SK-N-SH (cell line): ENCODE measurements at regions not wholly inside any gene's neighbourhood (a gene's known extent, or its start where the extent isn't known, plus 50 kb on each side); places are given as distances from the start of the nearest gene placed in this dataset.

ENCODE experiments used
- CTCF ChIA-PET: fragments of 300-600, 350-600 bp; formaldehyde crosslinking; extraction: SDS; loops from one replicate; lab custom pipeline; 2021; lab: Yijun Ruan, JAX
- POLR2A ChIA-PET: fragments of 350-600 bp; sonication (Branson Sonifier 250); formaldehyde crosslinking; extraction: SDS; loops from one replicate; lab custom pipeline; 2020; ENCODE audit warnings: antibody characterized with exemption, inconsistent platforms; lab: Yijun Ruan, JAX
- DNase-seq: peaks from one replicate; pipeline ENCODE4 v3.0.0; 2012
- H2AFZ ChIP-seq: fragments of 200-600 bp; sonication (generic); 2 replicates; pipeline ENCODE4 v1.8.1; 2016; ENCODE audit warnings: antibody characterized with exemption, mild to moderate bottlenecking, low read depth
- H3F3A ChIP-seq: fragments of 200-600 bp; sonication (generic); replicated peaks from 2 replicates; pipeline ENCODE3; 2016; ENCODE audit warnings: antibody characterized with exemption, mild to moderate bottlenecking; ENCODE audit not compliant: insufficient read depth
- H3K27ac ChIP-seq, 2 experiments: fragments of 200-500 bp in 1 of 2; fragments of 200-600 bp in 1 of 2; sonication (Bioruptor generic) in 1 of 2; sonication (generic), shearing (Covaris generic) in 1 of 2; 2 replicates each; pipeline versions ENCODE4 v1.5.1 to v1.6.1; 2014 to 2016; ENCODE audit warnings: low read depth in 2 of 2, inconsistent platforms in 1 of 2, low read length in 1 of 2, mild to moderate bottlenecking in 1 of 2, mixed read lengths in 1 of 2
- H3K27me3 ChIP-seq: fragments of 200-600 bp; sonication (generic), shearing (Covaris generic); 2 replicates; pipeline ENCODE4 v1.6.1; 2016; ENCODE audit warnings: mixed run types; ENCODE audit not compliant: insufficient read depth
- H3K36me3 ChIP-seq, 2 experiments: fragments of 200-500 bp in 1 of 2; fragments of 200-600 bp in 1 of 2; sonication (Bioruptor generic) in 1 of 2; sonication (generic) in 1 of 2; replicated peaks in 1 of 2; 2 replicates each; pipeline versions ENCODE3 to v1.5.1; 2014 to 2016; ENCODE audit warnings: low read length in 1 of 2, mild to moderate bottlenecking in 1 of 2; ENCODE audit not compliant: insufficient read depth in 2 of 2, control insufficient read depth in 1 of 2
- H3K4me1 ChIP-seq, 2 experiments: fragments of 200-500 bp in 1 of 2; fragments of 200-600 bp in 1 of 2; sonication (Bioruptor generic) in 1 of 2; sonication (generic), shearing (Covaris generic) in 1 of 2; 2 replicates each; pipeline versions ENCODE4 v1.5.1 to v1.6.1; 2014 to 2016; ENCODE audit warnings: low read depth in 1 of 2, low read length in 1 of 2, mixed run types in 1 of 2; ENCODE audit not compliant: insufficient read depth in 2 of 2, control insufficient read depth in 1 of 2
- H3K4me2 ChIP-seq: fragments of 200-600 bp; sonication (generic), shearing (Covaris generic); 2 replicates; pipeline ENCODE4 v1.6.1; 2017; ENCODE audit warnings: mixed run types
- H3K4me3 ChIP-seq, 2 experiments: fragments of 200-500 bp in 1 of 2; fragments of 200-600 bp in 1 of 2; sonication (Bioruptor generic) in 1 of 2; sonication (generic), shearing (Covaris generic) in 1 of 2; 2 replicates each; pipeline versions ENCODE4 v1.5.1 to v1.8.1; 2014 to 2016; ENCODE audit warnings: low read depth in 2 of 2, inconsistent platforms in 1 of 2, low read length in 1 of 2, mild to moderate bottlenecking in 1 of 2, mixed read lengths in 1 of 2, moderate library complexity in 1 of 2
- H3K79me2 ChIP-seq: fragments of 200-600 bp; sonication (generic); 2 replicates; pipeline ENCODE4 v1.8.1; 2017; ENCODE audit warnings: mild to moderate bottlenecking; ENCODE audit not compliant: insufficient read depth
- H3K9ac ChIP-seq: fragments of 200-600 bp; sonication (generic); 2 replicates; pipeline ENCODE4 v1.6.1; 2017; ENCODE audit warnings: mixed run types
- H3K9me2 ChIP-seq: fragments of 200-600 bp; sonication (generic); 2 replicates; pipeline ENCODE4 v1.6.1; 2017; ENCODE audit warnings: mixed run types
- H3K9me3 ChIP-seq: fragments of 200-600 bp; sonication (generic); 2 replicates; pipeline ENCODE4 v1.6.1; 2017; ENCODE audit warnings: mixed run types, mild to moderate bottlenecking, moderate library complexity
- H4K20me1 ChIP-seq: fragments of 200-600 bp; sonication (generic); 2 replicates; pipeline ENCODE4 v1.6.1; 2017; ENCODE audit warnings: mild to moderate bottlenecking, mixed run types; ENCODE audit not compliant: insufficient read depth
- CHD2 ChIP-seq: fragments of 150-350 bp; IDR thresholded peaks from 2 replicates; pipeline ENCODE4 v1.6.1; 2018; ENCODE audit warnings: low read length; ENCODE audit not compliant: partially characterized antibody
- ELF1 ChIP-seq: IDR thresholded peaks from 2 replicates; pipeline ENCODE4 v1.4.0; 2012
- FOSL2 ChIP-seq: IDR thresholded peaks from 2 replicates; pipeline ENCODE4 v1.4.0; 2012; ENCODE audit warnings: low read depth, mild to moderate bottlenecking, moderate library complexity, borderline replicate concordance
- FOXM1 ChIP-seq: IDR thresholded peaks from 2 replicates; pipeline ENCODE4 v1.4.0; 2012; ENCODE audit warnings: low read depth, mild to moderate bottlenecking
- GABPA ChIP-seq: IDR thresholded peaks from 2 replicates; pipeline ENCODE4 v1.4.0; 2012; ENCODE audit warnings: low read depth, mild to moderate bottlenecking
- GATA2 ChIP-seq: sonication (generic); formaldehyde crosslinking; IDR thresholded peaks from 2 replicates; pipeline ENCODE4 v1.5.0; 2020; ENCODE audit warnings: mild to moderate bottlenecking, missing genetic modification reagents
- JUND ChIP-seq: IDR thresholded peaks from 2 replicates; pipeline ENCODE4 v1.4.0; 2012
- MAX ChIP-seq: IDR thresholded peaks from 2 replicates; pipeline ENCODE4 v1.4.0; 2012; ENCODE audit warnings: low read depth
- MEF2A ChIP-seq: IDR thresholded peaks from 2 replicates; pipeline ENCODE4 v1.4.0; 2012; ENCODE audit warnings: low read depth, borderline replicate concordance
- MXI1 ChIP-seq: IDR thresholded peaks from 2 replicates; pipeline ENCODE4 v1.6.1; 2012; ENCODE audit warnings: mild to moderate bottlenecking, low read depth, low read length, improper control_type of control experiment
- NFIC ChIP-seq: IDR thresholded peaks from 2 replicates; pipeline ENCODE4 v1.4.0; 2012; ENCODE audit warnings: borderline replicate concordance
- POLR2AphosphoS5 ChIP-seq: IDR thresholded peaks from 2 replicates; pipeline ENCODE4 v1.6.1; 2012; ENCODE audit warnings: low read depth, low read length
- RCOR1 ChIP-seq: fragments of 150-350 bp; IDR thresholded peaks from 2 replicates; pipeline ENCODE4 v1.6.1; 2017; ENCODE audit warnings: antibody characterized with exemption, low read length
- RFX5 ChIP-seq: IDR thresholded peaks from 2 replicates; pipeline ENCODE4 v1.6.1; 2012; ENCODE audit warnings: mild to moderate bottlenecking, improper control_type of control experiment, low read length
- SIN3A ChIP-seq: IDR thresholded peaks from 2 replicates; pipeline ENCODE4 v1.6.1; 2012; ENCODE audit warnings: low read depth, mild to moderate bottlenecking, low read length, moderate library complexity, borderline replicate concordance
- SMC3 ChIP-seq: IDR thresholded peaks from 2 replicates; pipeline ENCODE4 v1.6.1; 2012; ENCODE audit warnings: low read depth, low read length, improper control_type of control experiment
- TEAD4 ChIP-seq: IDR thresholded peaks from 2 replicates; pipeline ENCODE4 v1.4.0; 2012; ENCODE audit warnings: mild to moderate bottlenecking, borderline replicate concordance; ENCODE audit not compliant: insufficient read depth
- YY1 ChIP-seq: IDR thresholded peaks from 2 replicates; pipeline ENCODE4 v1.4.0; 2012; ENCODE audit warnings: low read depth, mild to moderate bottlenecking
- WGBS: methylation state at CpG from one replicate; pipeline ENCODE4 v1.1.6; 2017; ENCODE audit warnings: low lambda C conversion rate; 5-methylcytosine and 5-hydroxymethylcytosine counted together
- TF ChIP-seq, protein P1 (sequence below): fragments of 200-600 bp; sonication (generic); IDR thresholded peaks from 2 replicates; pipeline ENCODE4 v1.6.1; 2017; ENCODE audit warnings: antibody characterized with exemption, mild to moderate bottlenecking, moderate library complexity
- TF ChIP-seq, protein P2 (sequence below): fragments of 150-350 bp; IDR thresholded peaks from 2 replicates; pipeline ENCODE4 v1.6.1; 2016; ENCODE audit warnings: mild to moderate bottlenecking, low read depth, low read length

DNA sequence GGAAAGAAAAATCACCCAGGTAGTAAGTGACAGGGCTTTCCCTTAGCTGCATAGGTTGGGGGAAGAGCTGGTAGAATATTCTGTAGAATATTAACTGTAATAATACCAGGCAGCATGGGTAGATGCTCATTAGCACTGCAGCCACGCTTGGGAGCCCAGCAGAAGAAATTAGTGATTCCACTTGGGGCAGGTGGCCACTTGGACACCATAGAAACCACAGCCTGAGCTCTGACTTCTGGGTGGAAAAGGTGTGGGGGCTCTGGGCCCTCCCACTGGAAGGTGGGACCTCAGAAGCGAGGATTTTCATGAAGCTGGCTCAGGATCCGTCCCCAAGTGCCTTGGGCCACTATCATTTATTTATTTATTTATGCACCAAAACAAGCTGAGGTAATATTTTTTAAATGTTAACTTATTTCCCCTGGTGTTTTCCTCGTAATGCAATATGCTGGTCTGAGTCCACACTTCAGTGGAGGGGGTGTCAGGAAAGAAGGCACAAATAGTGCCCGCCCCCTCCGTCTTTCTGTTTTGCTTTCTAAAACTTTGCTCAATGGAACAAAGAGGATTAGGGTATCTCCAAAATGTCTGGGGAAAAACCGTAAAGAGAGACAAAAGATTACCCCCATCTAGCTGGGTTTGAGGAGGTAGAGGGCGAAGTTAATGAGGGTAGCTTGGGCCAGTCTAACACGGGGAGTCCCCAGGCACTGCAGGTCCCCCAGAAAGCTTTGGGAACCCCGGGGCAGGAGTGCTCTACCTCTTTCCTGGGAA, 75.2 kb upstream of the GADD45A start:
- Histone ChIP-seq H3K36me3 (no peaks in the 10 kb centered on the region), H3K4me3 (no peak overlapping the region), H3K9me3 (no peaks in the 10 kb centered on the region), H3K4me1 (peaks cover 0 to 46% of the 10 kb centered on the region in 2 experiments; a peak in 2 of 4 replicates), H3K79me2 (no peaks in the 10 kb centered on the region), H3K4me2 (no peak overlapping the region), H3K27me3 (no peaks in the 10 kb centered on the region), H4K20me1 (no peaks in the 10 kb centered on the region), H3F3A (no peaks in the 10 kb centered on the region), H2AFZ (no peak overlapping the region), H3K9ac (no peak overlapping the region), H3K27ac (peak overlapping the region in 1 of 2 experiments; percentile 95; a peak in 2 of 4 replicates), H3K9me2 (no peaks in the 10 kb centered on the region)
- DNase-seq = no peak
- TF ChIP-seq SMC3 = no peak
- TF ChIP-seq FOXM1 = no peak
- TF ChIP-seq, protein P1, sequence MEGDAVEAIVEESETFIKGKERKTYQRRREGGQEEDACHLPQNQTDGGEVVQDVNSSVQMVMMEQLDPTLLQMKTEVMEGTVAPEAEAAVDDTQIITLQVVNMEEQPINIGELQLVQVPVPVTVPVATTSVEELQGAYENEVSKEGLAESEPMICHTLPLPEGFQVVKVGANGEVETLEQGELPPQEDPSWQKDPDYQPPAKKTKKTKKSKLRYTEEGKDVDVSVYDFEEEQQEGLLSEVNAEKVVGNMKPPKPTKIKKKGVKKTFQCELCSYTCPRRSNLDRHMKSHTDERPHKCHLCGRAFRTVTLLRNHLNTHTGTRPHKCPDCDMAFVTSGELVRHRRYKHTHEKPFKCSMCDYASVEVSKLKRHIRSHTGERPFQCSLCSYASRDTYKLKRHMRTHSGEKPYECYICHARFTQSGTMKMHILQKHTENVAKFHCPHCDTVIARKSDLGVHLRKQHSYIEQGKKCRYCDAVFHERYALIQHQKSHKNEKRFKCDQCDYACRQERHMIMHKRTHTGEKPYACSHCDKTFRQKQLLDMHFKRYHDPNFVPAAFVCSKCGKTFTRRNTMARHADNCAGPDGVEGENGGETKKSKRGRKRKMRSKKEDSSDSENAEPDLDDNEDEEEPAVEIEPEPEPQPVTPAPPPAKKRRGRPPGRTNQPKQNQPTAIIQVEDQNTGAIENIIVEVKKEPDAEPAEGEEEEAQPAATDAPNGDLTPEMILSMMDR = no peak
- no peak for TF ChIP-seq FOSL2
- no peak for TF ChIP-seq RCOR1
- TF ChIP-seq SIN3A = no peak
- TF ChIP-seq YY1 = no peak
- no peak for TF ChIP-seq GABPA
- no peak for TF ChIP-seq CHD2
- no peak for TF ChIP-seq MAX
- TF ChIP-seq, protein P2, sequence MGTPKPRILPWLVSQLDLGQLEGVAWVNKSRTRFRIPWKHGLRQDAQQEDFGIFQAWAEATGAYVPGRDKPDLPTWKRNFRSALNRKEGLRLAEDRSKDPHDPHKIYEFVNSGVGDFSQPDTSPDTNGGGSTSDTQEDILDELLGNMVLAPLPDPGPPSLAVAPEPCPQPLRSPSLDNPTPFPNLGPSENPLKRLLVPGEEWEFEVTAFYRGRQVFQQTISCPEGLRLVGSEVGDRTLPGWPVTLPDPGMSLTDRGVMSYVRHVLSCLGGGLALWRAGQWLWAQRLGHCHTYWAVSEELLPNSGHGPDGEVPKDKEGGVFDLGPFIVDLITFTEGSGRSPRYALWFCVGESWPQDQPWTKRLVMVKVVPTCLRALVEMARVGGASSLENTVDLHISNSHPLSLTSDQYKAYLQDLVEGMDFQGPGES = no peak
- no peak for TF ChIP-seq ELF1
- TF ChIP-seq POLR2AphosphoS5 = no peak
- no peak for TF ChIP-seq GATA2 (CRISPR knock-in tag)
- no peak for TF ChIP-seq TEAD4
- TF ChIP-seq RFX5 = no peak
- no peak for TF ChIP-seq JUND
- TF ChIP-seq MEF2A = no peak
- no peak for TF ChIP-seq NFIC
- TF ChIP-seq MXI1 = no peak
- POLR2A ChIA-PET = interaction anchor here (1.4 kb wide), 1 partner anchor 76 kb away, joined by 9 read pairs; the partner anchor contains the start of gene GADD45A
- CTCF ChIA-PET = interaction anchor here (0.6 to 2.4 kb wide), 3 partner anchors 12 to 150 kb away, joined by 3 to 10 read pairs (median 3); no protein-coding TSS in a partner anchor
- 91% methylated on average over 9 of the region's 10 CpGs for WGBS
